ENCODE measurements at regions not wholly inside any gene's neighbourhood (a gene's known extent, or its start where the extent isn't known, plus 50 kb on each side); places are given as distances from the start of the nearest gene placed in this dataset.

DNA sequence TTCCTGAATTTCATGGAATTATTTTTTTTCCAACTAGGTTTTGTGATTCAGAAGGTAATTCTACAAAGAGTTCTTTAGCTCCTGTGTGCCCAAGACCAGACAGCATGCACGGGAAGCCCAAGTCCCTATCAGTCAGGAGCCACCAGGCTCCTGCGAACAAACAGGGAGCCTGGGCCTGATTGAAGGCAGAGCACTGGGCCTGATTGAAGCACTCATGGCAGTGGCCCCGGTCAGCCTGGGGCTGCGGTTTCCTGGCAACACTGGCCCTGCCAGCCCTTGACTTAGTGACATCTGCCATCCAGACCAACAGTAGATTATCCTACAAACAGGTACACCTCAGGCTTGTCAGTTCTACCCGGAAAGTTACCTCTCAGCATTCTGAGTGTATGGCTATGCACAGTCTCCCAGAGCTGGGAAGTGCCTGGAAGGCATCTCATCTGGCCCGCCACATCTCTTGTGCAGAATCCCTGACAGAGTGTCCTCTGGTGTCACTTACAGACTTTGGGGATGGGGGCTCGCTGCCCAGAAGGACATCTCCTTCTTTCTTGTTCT, 133.8 kb downstream of the VEGFA start:
- no peak for TF ChIP-seq SP1 (CRISPR knock-in tag; IDR thresholded peaks at IDR 0.05)
- no peak for TF ChIP-seq ZNF134 (CRISPR knock-in tag; conservative IDR thresholded peaks at IDR 0.05)
- TF ChIP-seq ZEB2 (IDR thresholded peaks at IDR 0.05): no peak
- TF ChIP-seq FOXJ2 (tag; IDR thresholded peaks at IDR 0.05): no peak
- TF ChIP-seq, protein P1, sequence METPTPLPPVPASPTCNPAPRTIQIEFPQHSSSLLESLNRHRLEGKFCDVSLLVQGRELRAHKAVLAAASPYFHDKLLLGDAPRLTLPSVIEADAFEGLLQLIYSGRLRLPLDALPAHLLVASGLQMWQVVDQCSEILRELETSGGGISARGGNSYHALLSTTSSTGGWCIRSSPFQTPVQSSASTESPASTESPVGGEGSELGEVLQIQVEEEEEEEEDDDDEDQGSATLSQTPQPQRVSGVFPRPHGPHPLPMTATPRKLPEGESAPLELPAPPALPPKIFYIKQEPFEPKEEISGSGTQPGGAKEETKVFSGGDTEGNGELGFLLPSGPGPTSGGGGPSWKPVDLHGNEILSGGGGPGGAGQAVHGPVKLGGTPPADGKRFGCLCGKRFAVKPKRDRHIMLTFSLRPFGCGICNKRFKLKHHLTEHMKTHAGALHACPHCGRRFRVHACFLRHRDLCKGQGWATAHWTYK (CRISPR knock-in tag; IDR thresholded peaks at IDR 0.05): no peak
- TF ChIP-seq, protein P2, sequence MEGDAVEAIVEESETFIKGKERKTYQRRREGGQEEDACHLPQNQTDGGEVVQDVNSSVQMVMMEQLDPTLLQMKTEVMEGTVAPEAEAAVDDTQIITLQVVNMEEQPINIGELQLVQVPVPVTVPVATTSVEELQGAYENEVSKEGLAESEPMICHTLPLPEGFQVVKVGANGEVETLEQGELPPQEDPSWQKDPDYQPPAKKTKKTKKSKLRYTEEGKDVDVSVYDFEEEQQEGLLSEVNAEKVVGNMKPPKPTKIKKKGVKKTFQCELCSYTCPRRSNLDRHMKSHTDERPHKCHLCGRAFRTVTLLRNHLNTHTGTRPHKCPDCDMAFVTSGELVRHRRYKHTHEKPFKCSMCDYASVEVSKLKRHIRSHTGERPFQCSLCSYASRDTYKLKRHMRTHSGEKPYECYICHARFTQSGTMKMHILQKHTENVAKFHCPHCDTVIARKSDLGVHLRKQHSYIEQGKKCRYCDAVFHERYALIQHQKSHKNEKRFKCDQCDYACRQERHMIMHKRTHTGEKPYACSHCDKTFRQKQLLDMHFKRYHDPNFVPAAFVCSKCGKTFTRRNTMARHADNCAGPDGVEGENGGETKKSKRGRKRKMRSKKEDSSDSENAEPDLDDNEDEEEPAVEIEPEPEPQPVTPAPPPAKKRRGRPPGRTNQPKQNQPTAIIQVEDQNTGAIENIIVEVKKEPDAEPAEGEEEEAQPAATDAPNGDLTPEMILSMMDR (IDR thresholded peaks at IDR 0.05 in 2 of 3, conservative IDR thresholded peaks at IDR 0.05 in 1 of 3; ENCODE audit: insufficient read depth in 2 of 3, low read depth in 1 of 3, low read length in 3 of 3): no peak
- TF ChIP-seq ZBTB8A (IDR thresholded peaks at IDR 0.05; ENCODE audit: partially characterized antibody): no peak
- TF ChIP-seq RNF2 (IDR thresholded peaks at IDR 0.05): no peak
- no peak for TF ChIP-seq PML (IDR thresholded peaks at IDR 0.05; ENCODE audit: low read length)
- no peak for TF ChIP-seq CREM (IDR thresholded peaks at IDR 0.05; ENCODE audit: low read depth)
- TF ChIP-seq, protein P3, sequence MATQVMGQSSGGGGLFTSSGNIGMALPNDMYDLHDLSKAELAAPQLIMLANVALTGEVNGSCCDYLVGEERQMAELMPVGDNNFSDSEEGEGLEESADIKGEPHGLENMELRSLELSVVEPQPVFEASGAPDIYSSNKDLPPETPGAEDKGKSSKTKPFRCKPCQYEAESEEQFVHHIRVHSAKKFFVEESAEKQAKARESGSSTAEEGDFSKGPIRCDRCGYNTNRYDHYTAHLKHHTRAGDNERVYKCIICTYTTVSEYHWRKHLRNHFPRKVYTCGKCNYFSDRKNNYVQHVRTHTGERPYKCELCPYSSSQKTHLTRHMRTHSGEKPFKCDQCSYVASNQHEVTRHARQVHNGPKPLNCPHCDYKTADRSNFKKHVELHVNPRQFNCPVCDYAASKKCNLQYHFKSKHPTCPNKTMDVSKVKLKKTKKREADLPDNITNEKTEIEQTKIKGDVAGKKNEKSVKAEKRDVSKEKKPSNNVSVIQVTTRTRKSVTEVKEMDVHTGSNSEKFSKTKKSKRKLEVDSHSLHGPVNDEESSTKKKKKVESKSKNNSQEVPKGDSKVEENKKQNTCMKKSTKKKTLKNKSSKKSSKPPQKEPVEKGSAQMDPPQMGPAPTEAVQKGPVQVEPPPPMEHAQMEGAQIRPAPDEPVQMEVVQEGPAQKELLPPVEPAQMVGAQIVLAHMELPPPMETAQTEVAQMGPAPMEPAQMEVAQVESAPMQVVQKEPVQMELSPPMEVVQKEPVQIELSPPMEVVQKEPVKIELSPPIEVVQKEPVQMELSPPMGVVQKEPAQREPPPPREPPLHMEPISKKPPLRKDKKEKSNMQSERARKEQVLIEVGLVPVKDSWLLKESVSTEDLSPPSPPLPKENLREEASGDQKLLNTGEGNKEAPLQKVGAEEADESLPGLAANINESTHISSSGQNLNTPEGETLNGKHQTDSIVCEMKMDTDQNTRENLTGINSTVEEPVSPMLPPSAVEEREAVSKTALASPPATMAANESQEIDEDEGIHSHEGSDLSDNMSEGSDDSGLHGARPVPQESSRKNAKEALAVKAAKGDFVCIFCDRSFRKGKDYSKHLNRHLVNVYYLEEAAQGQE (IDR thresholded peaks at IDR 0.05; ENCODE audit: borderline replicate concordance): no peak
- TF ChIP-seq, protein P3 (CRISPR knock-in tag; IDR thresholded peaks at IDR 0.05; ENCODE audit: low read depth): no peak
- TF ChIP-seq HSF4 (CRISPR knock-in tag; IDR thresholded peaks at IDR 0.05; ENCODE audit: borderline replicate concordance): no peak
- no peak for TF ChIP-seq FOXM1 (IDR thresholded peaks at IDR 0.05; ENCODE audit: low read depth)
- no peak for TF ChIP-seq FOXM1 (CRISPR knock-in tag; IDR thresholded peaks at IDR 0.05; ENCODE audit: low read depth)

All from K562 (cell line).